Fibroblast of peridontal ligament (primary cell): ENCODE measurements at regions not wholly inside any gene's neighbourhood (a gene's known extent, or its start where the extent isn't known, plus 50 kb on each side); places are given as distances from the start of the nearest gene placed in this dataset.
"Not testable (repeated sequence)": the region's sequence is repeated elsewhere in the genome, so short reads cannot be mapped to it uniquely, and the experiment has no call there.

Source experiments
- DNase-seq: peaks from one replicate; pipeline ENCODE4 v3.0.0-alpha.2; 2010; ENCODE audit errors: extremely low read depth

DNA sequence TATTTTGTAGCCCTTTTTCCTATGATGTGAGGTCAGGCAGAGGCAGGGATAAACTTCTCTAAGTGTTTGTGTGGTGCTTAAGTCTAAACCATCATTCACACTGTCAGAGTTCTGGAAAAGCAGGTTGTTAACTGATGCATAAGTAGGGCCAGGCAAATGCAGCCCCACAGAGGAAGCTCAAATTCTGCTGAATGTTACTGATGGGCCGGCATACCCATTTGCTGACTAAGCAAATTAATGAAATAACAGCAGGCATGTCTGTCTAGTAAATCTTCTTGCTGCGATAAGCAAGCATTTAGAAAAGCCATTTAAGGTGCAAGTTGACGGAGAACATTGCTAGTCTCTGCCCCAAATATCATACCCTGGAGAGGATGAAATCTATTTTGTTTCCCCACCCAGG lies 523.2 kb upstream of the CCDC196 start:
- no peak for DNase-seq

- no peak for DNase-seq
Measured at GRCh38 chr14:65964366-65964765, 521.8 kb upstream of the CCDC196 start.

DNA sequence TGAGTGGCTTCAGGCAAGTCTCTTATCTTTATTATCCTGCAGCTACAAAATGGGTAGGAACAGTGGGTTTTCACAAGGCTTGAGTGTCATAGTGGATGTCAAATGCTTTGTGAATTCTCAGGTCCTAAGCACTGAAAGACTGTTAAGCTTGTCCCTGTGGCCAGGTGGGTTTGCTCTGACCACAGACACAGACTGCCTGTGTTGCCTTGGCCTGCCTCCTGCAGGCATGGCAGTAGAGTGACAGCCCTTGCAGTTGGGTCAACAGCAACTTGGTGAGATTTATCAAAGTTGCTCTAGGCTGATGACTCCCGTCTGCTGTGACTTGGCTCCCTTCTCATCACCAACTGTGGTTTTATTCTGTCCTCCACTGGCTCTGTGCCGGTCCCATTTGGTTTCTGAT lies 520.0 kb upstream of the CCDC196 start:
- DNase-seq = no peak

DNA sequence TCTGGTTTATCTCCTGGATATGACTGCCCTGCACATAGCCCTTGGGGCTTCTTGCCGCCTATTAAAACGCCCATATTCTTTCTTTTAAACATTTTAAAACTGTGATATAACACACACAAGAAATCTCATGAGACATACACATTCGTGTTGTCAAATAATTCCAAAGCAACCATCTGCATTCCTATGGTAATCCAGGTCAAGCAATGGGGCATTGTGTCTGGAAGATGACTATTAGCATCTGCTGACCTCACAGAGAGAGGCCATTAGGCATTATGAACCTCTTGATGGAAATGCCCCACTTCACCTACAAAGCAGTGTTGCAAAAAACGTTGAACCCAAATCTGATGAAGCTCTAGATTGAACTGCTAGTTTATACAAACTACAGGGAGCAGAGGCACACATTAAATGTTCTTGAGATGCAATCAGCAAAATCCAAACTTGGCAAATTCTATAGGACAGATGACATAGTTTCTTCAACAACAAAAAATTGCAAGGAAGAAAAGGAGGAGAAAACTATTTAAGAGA lies 513.8 kb upstream of the CCDC196 start:
- DNase-seq = no peak

DNA sequence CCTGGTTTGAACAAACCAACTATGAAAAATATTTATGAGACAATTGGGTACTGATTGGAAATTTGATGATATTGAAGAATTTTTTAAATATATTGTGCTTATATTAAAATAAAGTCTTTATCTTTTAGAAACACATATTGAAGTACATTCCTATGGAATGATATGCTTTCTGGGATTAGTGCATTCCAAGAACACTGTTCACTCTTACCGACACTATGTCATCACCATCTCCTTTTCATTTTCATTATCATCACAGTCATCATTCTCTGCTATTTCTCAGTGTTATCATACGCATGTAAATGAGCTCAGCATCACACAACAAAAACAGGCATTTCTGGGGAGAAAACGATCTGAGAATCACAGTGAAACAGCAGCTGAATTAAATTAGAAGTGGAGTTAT lies 513.3 kb upstream of the CCDC196 start:
- peak; percentile 6 for DNase-seq

- no peak for DNase-seq
Measured at GRCh38 chr14:65975865-65976264, 510.3 kb upstream of the CCDC196 start.

DNA sequence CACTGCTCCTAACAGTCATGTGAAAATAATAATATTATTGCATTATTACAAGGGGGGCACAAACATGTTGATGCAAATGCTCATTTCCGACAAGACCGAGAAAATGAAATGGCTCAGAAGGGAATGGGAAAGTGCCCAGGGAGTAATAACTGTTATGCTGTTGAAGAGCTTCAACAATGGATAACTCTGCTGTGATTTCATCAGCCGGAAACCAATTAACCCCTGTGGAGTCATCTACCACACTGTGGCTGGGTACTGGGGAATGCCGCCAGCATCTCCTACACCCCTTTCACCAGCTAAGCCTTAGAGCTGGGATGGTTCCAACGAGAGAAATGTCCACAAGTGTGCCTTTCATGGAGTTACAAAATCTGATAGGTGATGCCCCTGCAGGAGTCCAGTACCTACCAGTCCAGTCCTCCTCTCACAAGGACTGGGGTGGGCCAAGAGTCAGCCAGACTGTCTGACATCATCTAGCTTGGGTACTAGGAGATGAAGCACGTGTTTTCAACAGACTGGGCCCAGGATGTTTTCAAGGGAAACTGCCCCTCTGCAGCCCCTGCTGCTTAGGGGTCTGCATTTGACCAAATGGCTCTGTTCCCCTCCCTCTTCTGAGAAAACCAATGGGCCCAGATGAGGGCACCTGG lies 509.3 kb upstream of the CCDC196 start:
- no peak for DNase-seq

DNA sequence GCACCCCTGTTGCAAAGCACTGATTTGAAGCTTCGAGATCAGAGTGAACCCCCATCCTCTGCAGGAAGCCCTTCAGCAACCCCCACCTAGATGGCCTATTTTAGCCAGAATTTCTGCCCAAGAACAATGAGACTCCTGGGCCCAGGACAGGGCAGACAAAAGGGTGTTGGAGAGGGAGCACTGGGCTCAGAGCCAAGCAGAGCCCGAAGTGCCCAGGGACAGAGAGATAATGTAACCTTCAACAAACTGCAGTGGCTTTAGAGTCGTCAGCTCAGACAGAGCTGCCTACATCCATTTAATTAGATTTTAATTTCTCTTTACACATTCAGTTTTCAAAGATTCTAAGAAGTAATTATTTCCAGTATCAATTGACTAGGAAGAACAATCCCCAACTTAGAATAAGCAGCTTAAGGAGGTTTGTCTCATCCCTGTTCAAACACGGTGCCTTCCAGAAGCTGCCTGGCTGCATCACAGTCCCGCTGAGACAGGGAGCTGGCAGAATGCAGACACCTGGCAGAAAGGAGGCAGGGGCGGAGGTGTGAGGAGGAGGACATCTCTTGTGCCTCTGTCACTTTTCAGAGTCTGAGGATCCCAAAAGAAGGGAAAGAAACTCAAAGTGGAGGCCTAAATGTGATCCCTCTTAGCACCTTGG lies 504.9 kb upstream of the CCDC196 start:
- no peak for DNase-seq

DNA sequence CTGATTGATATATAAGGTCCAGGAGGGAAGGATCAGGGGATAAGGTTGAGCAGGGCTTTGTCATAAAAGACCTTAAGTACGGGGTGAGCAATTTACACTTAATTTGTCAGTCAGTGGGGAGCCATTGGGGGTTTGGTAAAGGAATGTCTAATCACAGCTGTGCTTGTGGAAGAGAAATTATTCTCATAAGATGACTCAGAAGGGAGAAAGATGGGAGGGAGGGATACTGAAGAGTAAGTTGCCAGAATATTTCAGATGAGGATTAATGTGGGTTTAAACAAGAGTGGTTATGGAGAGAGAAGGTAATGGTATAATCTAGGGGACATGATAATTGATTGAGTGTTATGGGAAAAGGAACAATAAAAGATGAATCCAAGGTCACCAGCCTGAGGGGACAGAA lies 500.1 kb upstream of the CCDC196 start:
- DNase-seq = no peak

GRCh38 chr14:65989981-65990380 lies 496.2 kb upstream of the CCDC196 start:
- DNase-seq = no peak

GRCh38 chr14:65991104-65991503 lies 495.1 kb upstream of the CCDC196 start:
- DNase-seq = no peak

- not testable (repeated sequence) for DNase-seq
Measured at GRCh38 chr14:65991935-65992334, 494.2 kb upstream of the CCDC196 start.

DNA sequence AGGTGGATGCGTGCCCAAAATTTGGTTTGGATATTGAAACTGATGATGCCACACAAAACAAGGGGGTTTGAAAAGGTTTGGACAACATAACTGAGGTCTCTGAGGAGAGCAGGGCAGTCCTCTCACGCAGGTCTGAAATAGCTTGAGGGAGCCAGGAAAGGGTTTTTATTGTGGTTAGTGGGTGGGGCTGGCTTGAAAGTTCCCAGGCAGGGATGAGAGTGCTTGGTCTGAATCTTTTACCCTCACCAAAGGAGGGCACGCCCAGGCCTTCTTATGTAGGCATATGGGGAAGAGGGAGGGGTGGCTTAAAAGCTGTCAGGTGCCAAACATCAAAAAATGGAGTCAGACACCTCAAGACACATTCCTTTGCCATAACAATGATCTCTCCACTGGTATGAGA lies 493.1 kb upstream of the CCDC196 start:
- DNase-seq = no peak

DNA sequence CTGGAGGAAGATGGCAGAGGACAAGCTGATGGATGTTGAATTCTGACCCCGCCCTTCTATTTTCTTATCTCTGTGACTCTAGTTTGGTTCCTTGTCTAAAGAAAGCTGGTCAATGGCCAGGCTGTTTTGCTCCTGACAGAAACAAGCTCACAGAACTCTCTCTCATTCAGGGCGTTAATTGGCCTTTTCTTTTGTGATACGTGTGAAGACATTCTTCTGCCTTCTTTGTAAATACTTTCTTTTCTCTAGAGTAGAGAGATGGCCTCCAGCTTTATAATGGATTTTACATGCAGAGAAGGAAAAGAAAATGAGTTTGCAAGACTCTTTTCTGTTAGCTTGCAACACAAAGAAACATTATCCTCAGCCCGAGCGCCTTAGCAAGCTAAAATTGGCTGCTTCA lies 492.2 kb upstream of the CCDC196 start:
- no peak for DNase-seq

DNA sequence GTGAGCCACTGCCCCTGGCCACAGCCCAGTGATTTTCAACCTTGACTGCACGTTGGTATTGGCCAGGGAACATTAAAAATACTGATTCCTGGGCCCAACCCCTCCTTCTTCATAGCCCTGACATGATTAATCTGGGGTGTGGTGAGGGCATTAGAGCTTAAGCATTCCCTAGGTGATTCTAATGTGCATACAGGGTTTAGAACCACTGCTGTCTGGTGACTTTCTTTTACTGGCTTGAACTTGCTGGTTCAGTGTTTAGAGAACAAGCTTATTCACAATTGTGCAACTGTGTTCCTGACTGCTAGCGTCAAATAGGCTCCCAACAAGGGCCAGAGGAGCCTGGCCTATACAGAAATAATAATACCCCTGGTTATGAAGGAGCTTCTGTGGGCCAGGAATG lies 488.8 kb upstream of the CCDC196 start:
- DNase-seq = no peak

GRCh38 chr14:65999865-66000264 lies 486.3 kb upstream of the CCDC196 start:
- DNase-seq = no peak

DNA sequence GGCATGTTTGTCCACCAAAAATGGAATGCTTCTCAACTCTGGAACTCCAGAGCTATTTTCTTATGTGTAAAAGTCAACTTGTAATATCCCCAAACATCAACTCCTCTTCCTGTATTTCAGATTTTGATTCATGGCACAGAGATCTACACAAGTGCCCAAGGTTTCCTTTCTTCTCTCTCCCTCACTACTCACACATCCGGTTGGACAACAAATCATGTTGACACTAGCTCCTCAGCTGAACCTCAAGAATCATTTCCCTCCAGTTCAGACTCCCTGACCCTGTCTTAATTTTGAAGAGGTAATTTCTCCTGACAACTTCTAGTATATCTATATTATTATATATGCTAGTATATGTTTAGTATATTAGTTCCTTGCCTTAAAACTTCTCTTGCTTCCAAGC lies 485.4 kb upstream of the CCDC196 start:
- DNase-seq = no peak

DNA sequence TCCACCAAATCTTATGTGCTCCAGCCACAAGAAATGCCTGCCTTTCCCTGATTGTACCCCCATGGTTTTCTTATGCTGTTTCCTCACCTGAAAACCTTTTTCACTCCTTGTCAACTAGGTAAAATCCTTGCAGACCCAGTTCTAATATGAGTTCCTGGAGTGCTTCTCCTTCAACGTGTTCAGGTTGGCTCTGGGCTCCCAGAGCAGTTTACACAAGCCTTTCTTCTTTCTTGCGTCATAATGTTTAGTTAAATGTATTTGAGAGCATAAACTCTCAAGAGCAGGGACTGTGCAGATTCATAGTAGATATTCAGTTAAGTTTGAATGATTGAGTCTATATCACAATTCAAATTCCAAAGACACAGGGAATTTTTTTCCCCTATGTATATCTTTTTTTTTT lies 484.8 kb upstream of the CCDC196 start:
- DNase-seq = no peak

GRCh38 chr14:66003082-66003730 lies 483.0 kb upstream of the CCDC196 start:
- no peak for DNase-seq

- no peak for DNase-seq
Measured at GRCh38 chr14:66005900-66006434, 480.2 kb upstream of the CCDC196 start.

- DNase-seq = no peak
Measured at GRCh38 chr14:66008631-66009030, 477.5 kb upstream of the CCDC196 start.

DNA sequence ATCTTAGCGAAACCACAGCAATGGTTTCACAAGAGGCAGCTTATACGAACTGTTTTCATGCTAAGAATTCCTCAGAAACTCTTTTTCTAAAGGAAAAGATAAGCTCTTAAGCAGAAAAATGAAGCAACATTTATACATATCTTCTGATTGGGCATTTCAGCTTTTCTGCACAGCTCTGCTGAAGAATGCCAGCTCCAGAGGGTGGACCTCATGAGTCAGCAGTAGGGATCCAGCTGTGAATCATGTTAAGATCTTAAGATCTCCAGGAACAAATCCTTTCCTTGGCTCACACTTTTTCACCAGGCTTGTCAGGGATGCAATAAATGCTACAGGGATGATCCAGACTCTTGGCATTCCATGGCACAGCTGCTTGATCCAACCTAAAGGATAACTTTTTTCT lies 477.1 kb upstream of the CCDC196 start:
- peak; percentile 58 for DNase-seq

GRCh38 chr14:66010695-66011094 lies 475.5 kb upstream of the CCDC196 start:
- no peak for DNase-seq
